NT2/D1 (cell line): ENCODE measurements at regions not wholly inside any gene's neighbourhood (a gene's known extent, or its start where the extent isn't known, plus 50 kb on each side); places are given as distances from the start of the nearest gene placed in this dataset.
"Not testable (repeated sequence)": the region's sequence is repeated elsewhere in the genome, so short reads cannot be mapped to it uniquely, and the experiment has no call there.

Experiments used
- DNase-seq: peaks from one replicate; pipeline ENCODE4 v3.0.0-alpha.2; 2011; ENCODE audit warnings: low read depth, low spot score
- H3K27me3 ChIP-seq: 2 replicates; pipeline ENCODE4 v1.6.0; 2011; ENCODE audit warnings: mild to moderate bottlenecking; ENCODE audit not compliant: insufficient read length, insufficient read depth
- H3K36me3 ChIP-seq: 2 replicates; pipeline ENCODE4 v1.6.1; 2011; ENCODE audit warnings: mild to moderate bottlenecking, low read length, mixed read lengths; ENCODE audit not compliant: insufficient read depth, insufficient read length
- H3K4me1 ChIP-seq: 2 replicates; pipeline ENCODE4 v1.5.1; 2011; ENCODE audit not compliant: insufficient read depth, insufficient read length
- H3K4me3 ChIP-seq: 2 replicates; pipeline ENCODE4 v1.5.1; 2011; ENCODE audit warnings: low read depth; ENCODE audit not compliant: insufficient read length
- H3K9ac ChIP-seq: 2 replicates; pipeline ENCODE4 v1.6.0; 2011; ENCODE audit warnings: low read depth; ENCODE audit not compliant: insufficient read length
- H3K9me3 ChIP-seq: 2 replicates; pipeline ENCODE4 v1.5.1; 2011; ENCODE audit warnings: mild to moderate bottlenecking, low read length; ENCODE audit not compliant: insufficient read depth
- SUZ12 ChIP-seq: IDR thresholded peaks from 2 replicates; pipeline ENCODE4 v1.6.1; 2011; ENCODE audit not compliant: insufficient read length, insufficient read depth; ENCODE audit errors: extremely low read depth
- YY1 ChIP-seq: IDR thresholded peaks from 2 replicates; pipeline ENCODE4 v1.6.1; 2011; ENCODE audit not compliant: insufficient read length, insufficient read depth
- ZNF274 ChIP-seq: IDR thresholded peaks from 2 replicates; pipeline ENCODE4 v1.6.1; 2011; ENCODE audit warnings: mild to moderate bottlenecking, low read depth, low read length

DNA sequence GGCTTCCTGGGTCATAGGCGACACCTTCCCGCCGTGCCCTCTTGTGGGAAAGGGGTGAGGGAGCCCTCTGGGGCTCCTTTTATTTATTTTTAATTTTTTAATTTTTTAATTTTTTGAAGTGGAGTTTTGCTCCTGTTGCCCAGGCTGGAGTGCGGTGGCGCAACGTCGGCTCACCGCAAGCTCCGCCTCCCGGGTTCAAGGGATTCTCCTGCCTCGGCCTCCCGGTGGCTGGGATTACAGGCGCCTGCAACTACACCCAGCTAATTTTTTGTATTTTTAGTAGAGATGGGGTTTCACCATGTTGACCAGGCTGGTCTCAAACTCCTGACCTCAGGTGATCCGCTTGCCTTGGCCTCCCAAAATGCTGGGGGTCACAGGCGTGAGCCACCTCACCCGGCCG lies 49.9 kb upstream of the ELFN1 start:
- H3K36me3 ChIP-seq, H3K27me3 ChIP-seq, DNase-seq, H3K4me1 ChIP-seq, H3K4me3 ChIP-seq, H3K9ac ChIP-seq, H3K9me3 ChIP-seq: not testable (repeated sequence)

DNA sequence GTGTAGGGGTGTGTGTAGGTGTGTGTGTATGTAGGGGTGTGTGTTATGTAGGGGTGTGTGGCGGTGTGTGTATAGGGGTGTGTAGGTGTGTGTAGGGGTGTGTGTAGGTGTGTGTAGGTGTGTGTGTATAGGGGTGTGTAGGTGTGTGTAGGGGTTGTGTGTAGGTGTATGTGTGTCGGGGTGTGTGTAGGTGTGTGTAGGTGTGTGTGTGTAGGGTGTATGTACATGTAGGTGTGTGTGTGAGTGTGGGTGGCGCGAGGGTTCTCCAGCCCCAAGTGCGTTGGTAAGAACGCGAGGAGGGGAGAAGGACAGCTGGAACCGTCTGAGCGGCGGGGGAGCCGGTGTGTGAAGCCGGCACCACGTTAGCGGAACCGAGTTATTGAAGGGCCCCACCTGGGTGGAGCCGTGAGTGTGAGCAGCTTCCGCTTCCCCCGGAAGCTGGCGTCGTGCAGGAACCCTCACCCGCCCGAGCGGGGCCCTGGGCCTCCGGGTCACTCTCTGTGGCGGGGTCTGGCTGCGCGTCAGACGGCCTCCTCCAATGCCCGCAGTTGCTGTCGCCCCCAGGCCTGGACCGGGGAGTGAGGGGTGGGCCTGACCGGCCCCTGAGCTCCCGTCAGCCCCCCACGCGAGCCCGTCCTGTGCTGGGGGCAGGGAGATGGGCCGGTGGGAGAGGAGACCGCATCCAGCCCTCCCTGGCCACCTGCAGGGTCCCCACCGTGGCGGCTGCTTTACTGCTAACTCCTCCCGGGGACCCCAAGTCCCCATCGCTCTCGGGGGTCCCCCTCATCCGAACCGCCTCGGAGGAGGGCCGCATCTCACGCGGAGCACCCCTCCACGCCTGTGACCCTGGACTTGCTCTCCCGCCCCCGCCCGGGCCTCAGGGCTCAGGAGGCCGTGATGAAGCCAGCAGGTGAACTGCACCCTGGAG lies 49.6 kb upstream of the PSMG3 start:
- no peak for TF ChIP-seq YY1
- no peak for TF ChIP-seq SUZ12
- TF ChIP-seq ZNF274, result no peak
- peak overlapping the region; percentile 1 for H3K9ac ChIP-seq
- no peak for DNase-seq
- H3K4me1 ChIP-seq, result peaks cover 7% of the 10 kb centered on the region
- no peaks in the 10 kb centered on the region for H3K27me3 ChIP-seq
- no peak overlapping the region for H3K4me3 ChIP-seq
- H3K36me3 ChIP-seq, result no peaks in the 10 kb centered on the region
- H3K9me3 ChIP-seq, result peaks cover 7% of the 10 kb centered on the region; the same call in 1 of the 2 replicates
